ENCODE measurements at regions not wholly inside any gene's neighbourhood (a gene's known extent, or its start where the extent isn't known, plus 50 kb on each side); places are given as distances from the start of the nearest gene placed in this dataset.
A peak's percentile ranks its signal among the peaks of the same experiment; 100 is the strongest.

- FAIRE-seq (no peak), DNase-seq (ENCODE audit: low read depth) (no peak)
- Histone ChIP-seq H3K36me3 (ENCODE audit: control insufficient read depth, insufficient read depth, low read length) (no peaks in the 10 kb centered on the region), H3K4me3 (ENCODE audit: low read depth, low read length) (no peak overlapping the region), H3K27me3 (ENCODE audit: control insufficient read depth, insufficient read depth, low read length) (no peaks in the 10 kb centered on the region)
- TF ChIP-seq, protein P1, sequence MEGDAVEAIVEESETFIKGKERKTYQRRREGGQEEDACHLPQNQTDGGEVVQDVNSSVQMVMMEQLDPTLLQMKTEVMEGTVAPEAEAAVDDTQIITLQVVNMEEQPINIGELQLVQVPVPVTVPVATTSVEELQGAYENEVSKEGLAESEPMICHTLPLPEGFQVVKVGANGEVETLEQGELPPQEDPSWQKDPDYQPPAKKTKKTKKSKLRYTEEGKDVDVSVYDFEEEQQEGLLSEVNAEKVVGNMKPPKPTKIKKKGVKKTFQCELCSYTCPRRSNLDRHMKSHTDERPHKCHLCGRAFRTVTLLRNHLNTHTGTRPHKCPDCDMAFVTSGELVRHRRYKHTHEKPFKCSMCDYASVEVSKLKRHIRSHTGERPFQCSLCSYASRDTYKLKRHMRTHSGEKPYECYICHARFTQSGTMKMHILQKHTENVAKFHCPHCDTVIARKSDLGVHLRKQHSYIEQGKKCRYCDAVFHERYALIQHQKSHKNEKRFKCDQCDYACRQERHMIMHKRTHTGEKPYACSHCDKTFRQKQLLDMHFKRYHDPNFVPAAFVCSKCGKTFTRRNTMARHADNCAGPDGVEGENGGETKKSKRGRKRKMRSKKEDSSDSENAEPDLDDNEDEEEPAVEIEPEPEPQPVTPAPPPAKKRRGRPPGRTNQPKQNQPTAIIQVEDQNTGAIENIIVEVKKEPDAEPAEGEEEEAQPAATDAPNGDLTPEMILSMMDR (IDR thresholded peaks at IDR 0.05; ENCODE audit: insufficient read depth, low read length, severe bottlenecking) = no peak
Measured at GRCh38 chr20:20926222-20926905, 179.8 kb downstream of the LINC00237 start.

- H3K4me3 ChIP-seq (ENCODE audit: low read depth, low read length) = no peak overlapping the region
- H3K36me3 ChIP-seq (ENCODE audit: control insufficient read depth, insufficient read depth, low read length) = no peaks in the 10 kb centered on the region
- FAIRE-seq = no peak
- TF ChIP-seq, protein P1 (IDR thresholded peaks at IDR 0.05; ENCODE audit: insufficient read depth, low read length, severe bottlenecking) = no peak
- no peaks in the 10 kb centered on the region for H3K27me3 ChIP-seq (ENCODE audit: control insufficient read depth, insufficient read depth, low read length)
- DNase-seq (ENCODE audit: low read depth) = no peak
Measured at GRCh38 chr20:20920433-20920832, 185.7 kb downstream of the LINC00237 start.

DNA sequence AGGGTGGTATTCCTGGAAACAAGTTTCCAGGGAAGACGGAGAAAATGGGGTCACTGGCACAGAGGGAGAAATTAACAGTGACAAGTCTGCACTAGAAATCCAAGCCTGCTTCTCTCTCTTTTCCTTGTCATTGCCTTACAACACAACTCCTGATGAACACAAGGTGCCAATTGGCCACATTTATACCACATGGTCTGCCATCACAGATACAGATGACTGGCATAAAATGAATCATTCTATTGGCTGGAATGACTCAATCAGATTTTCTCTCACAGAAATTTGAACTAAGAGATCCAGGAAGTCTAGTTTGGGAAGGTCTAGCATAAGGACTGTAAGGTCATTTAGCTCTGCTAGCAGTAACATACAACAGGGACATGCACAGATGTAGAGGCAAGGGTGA, 190.3 kb downstream of the LINC00237 start:
- Histone ChIP-seq H3K27me3 (ENCODE audit: control insufficient read depth, insufficient read depth, low read length) (no peaks in the 10 kb centered on the region), H3K36me3 (ENCODE audit: control insufficient read depth, insufficient read depth, low read length) (no peaks in the 10 kb centered on the region), H3K4me3 (ENCODE audit: low read depth, low read length) (no peak overlapping the region)
- TF ChIP-seq, protein P1 (IDR thresholded peaks at IDR 0.05; ENCODE audit: insufficient read depth, low read length, severe bottlenecking) = no peak
- peak; percentile 25 for DNase-seq (ENCODE audit: low read depth)
- FAIRE-seq = no peak

DNA sequence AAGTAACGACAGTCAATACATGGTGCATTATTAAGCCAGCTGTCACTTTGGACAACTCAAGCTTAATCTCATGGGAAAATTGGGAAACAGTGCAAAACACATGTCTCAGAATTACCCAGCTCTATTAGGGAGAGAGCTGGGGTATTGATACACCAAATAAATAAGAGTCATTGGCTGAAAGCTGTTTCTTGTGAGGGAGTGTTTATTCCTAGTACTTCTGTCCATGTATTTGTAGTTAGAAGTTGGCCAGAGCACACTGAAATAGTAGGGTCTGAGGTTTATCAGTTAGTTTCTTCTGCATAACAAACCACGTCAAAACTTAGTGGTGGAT, 192.0 kb upstream of the RALGAPA2 start:
- TF ChIP-seq, protein P1 (IDR thresholded peaks at IDR 0.05; ENCODE audit: insufficient read depth, low read length, severe bottlenecking) = no peak
- FAIRE-seq (no peak), DNase-seq (ENCODE audit: low read depth) (no peak)
- Histone ChIP-seq H3K36me3 (ENCODE audit: control insufficient read depth, insufficient read depth, low read length) (no peaks in the 10 kb centered on the region), H3K27me3 (ENCODE audit: control insufficient read depth, insufficient read depth, low read length) (no peaks in the 10 kb centered on the region), H3K4me3 (ENCODE audit: low read depth, low read length) (no peak overlapping the region)

GRCh38 chr20:20903773-20904500, 191.5 kb upstream of the RALGAPA2 start:
- no peaks in the 10 kb centered on the region for H3K36me3 ChIP-seq (ENCODE audit: control insufficient read depth, insufficient read depth, low read length)
- no peaks in the 10 kb centered on the region for H3K27me3 ChIP-seq (ENCODE audit: control insufficient read depth, insufficient read depth, low read length)
- TF ChIP-seq, protein P1 (IDR thresholded peaks at IDR 0.05; ENCODE audit: insufficient read depth, low read length, severe bottlenecking) = no peak
- H3K4me3 ChIP-seq (ENCODE audit: low read depth, low read length) = no peak overlapping the region
- DNase-seq (ENCODE audit: low read depth) = no peak
- FAIRE-seq = peak; percentile 91
